Endothelial cell of umbilical vein (primary cell): ENCODE measurements at regions not wholly inside any gene's neighbourhood (a gene's known extent, or its start where the extent isn't known, plus 50 kb on each side); places are given as distances from the start of the nearest gene placed in this dataset.

Source experiments
- BruUV-seq: library from RNA; stranded (reverse); fragments of 400-500 nt; replicated peaks from 2 replicates; lab custom pipeline; 2021; lab: Mats Ljungman, UMichigan
- CTCF ChIA-PET: fragments of 300-600, 350-600 bp; sonication (Branson Sonifier 250); formaldehyde crosslinking; loops from one replicate; lab custom pipeline; 2021; ENCODE audit warnings: antibody characterized with exemption, inconsistent platforms; lab: Charles Lee
- POLR2A ChIA-PET: fragments of 300-600, 350-600 bp; sonication (Branson Sonifier 250); formaldehyde crosslinking; loops from one replicate; lab custom pipeline; 2021; ENCODE audit warnings: antibody characterized with exemption, inconsistent platforms; lab: Charles Lee
- DNase-seq: peaks from one replicate; pipeline ENCODE4 v3.0.0-alpha.2; 2011; ENCODE audit warnings: low read depth, low spot score
- FAIRE-seq: peaks from 2 replicates; lab custom pipeline; 2011; peaks lifted over from hg19 to GRCh38; lab: Jason Lieb, UNC
- H2AFZ ChIP-seq: 2 replicates; pipeline ENCODE4 v1.6.0; 2012; ENCODE audit warnings: low read depth, low read length, control low read depth, inconsistent platforms
- H3K27ac ChIP-seq: 2 replicates; pipeline ENCODE4 v1.5.1; 2011; ENCODE audit warnings: low read depth, mild to moderate bottlenecking, control low read depth, low read length, moderate library complexity; ENCODE audit not compliant: insufficient read depth
- H3K27me3 ChIP-seq, 2 experiments: 2 replicates each; pipeline versions ENCODE4 v1.6.0 to v1.6.1; 2011; ENCODE audit warnings: low read length in 2 of 2, mixed read lengths in 1 of 2; ENCODE audit not compliant: control insufficient read depth in 2 of 2, insufficient read depth in 2 of 2
- H3K36me3 ChIP-seq, 2 experiments: 2 replicates in 1 of 2; 3 replicates in 1 of 2; pipeline ENCODE4 v1.5.1; 2011; ENCODE audit warnings: low read length in 2 of 2, mild to moderate bottlenecking in 1 of 2, moderate library complexity in 1 of 2; ENCODE audit not compliant: control insufficient read depth in 2 of 2, insufficient read depth in 2 of 2; ENCODE audit errors: extremely low read depth in 1 of 2
- H3K4me1 ChIP-seq: 3 replicates; pipeline ENCODE4 v1.5.1; 2011; ENCODE audit warnings: mild to moderate bottlenecking, low read length; ENCODE audit not compliant: control insufficient read depth, insufficient read depth; ENCODE audit errors: extremely low read depth
- H3K4me2 ChIP-seq: 2 replicates; pipeline ENCODE4 v1.6.1; 2011; ENCODE audit warnings: low read length, control low read depth, mixed read lengths; ENCODE audit not compliant: insufficient read depth
- H3K4me3 ChIP-seq, 3 experiments: fragments of 200-600 bp in 1 of 3; sonication (generic), shearing (Covaris generic) in 1 of 3; replicated peaks in 1 of 3; 2 replicates each; pipeline ENCODE4 v1.5.1; 2011 to 2016; ENCODE audit warnings: control low read depth in 3 of 3, low read length in 3 of 3, mild to moderate bottlenecking in 2 of 3, inconsistent platforms in 1 of 3, low read depth in 1 of 3, moderate library complexity in 1 of 3; ENCODE audit not compliant: insufficient read depth in 1 of 3
- H3K79me2 ChIP-seq: 2 replicates; pipeline ENCODE4 v1.6.0; 2012; ENCODE audit warnings: low read length, inconsistent platforms; ENCODE audit not compliant: control insufficient read depth, insufficient read depth
- H3K9ac ChIP-seq: replicated peaks from 2 replicates; pipeline ENCODE3; 2011; ENCODE audit warnings: low read length, control low read depth; ENCODE audit not compliant: insufficient read depth; ENCODE audit errors: extremely low read depth
- H3K9me1 ChIP-seq: replicated peaks from 3 replicates; pipeline ENCODE4 v1.6.0; 2011; ENCODE audit warnings: mild to moderate bottlenecking, low read length; ENCODE audit not compliant: control insufficient read depth, insufficient read depth; ENCODE audit errors: extremely low read depth
- H3K9me3 ChIP-seq: replicated peaks from 2 replicates; pipeline ENCODE4 v1.5.1; 2012; ENCODE audit warnings: low read length, inconsistent platforms; ENCODE audit not compliant: control insufficient read depth, insufficient read depth
- H4K20me1 ChIP-seq: replicated peaks from 2 replicates; pipeline ENCODE3; 2011; ENCODE audit warnings: mild to moderate bottlenecking, low read length; ENCODE audit not compliant: control insufficient read depth, insufficient read depth; ENCODE audit errors: extremely low read depth
- CTCF ChIP-seq, 2 donors: IDR thresholded peaks; 1 replicate in 1 of 2; 2 replicates in 1 of 2; pipeline ENCODE4 v1.5.1; 2011; ENCODE audit warnings: low read length in 2 of 2, mild to moderate bottlenecking in 2 of 2, moderate library complexity in 2 of 2, control low read depth in 1 of 2, inconsistent platforms in 1 of 2, low read depth in 1 of 2; ENCODE audit not compliant: insufficient read depth in 1 of 2; ENCODE audit errors: extremely low read depth in 1 of 2
- EZH2 ChIP-seq: IDR thresholded peaks from 2 replicates; pipeline ENCODE4 v1.6.1; 2012; ENCODE audit warnings: borderline replicate concordance, low read depth, mild to moderate bottlenecking, moderate library complexity, low read length, inconsistent platforms; ENCODE audit not compliant: severe bottlenecking
- FOS ChIP-seq: IDR thresholded peaks from 2 replicates; pipeline ENCODE4 v1.6.1; 2011; ENCODE audit warnings: mild to moderate bottlenecking, low read length, moderate library complexity, borderline replicate concordance; ENCODE audit not compliant: insufficient read depth
- GATA2 ChIP-seq: IDR thresholded peaks from 2 replicates; pipeline ENCODE4 v1.7.0; 2011; ENCODE audit warnings: low read depth, mild to moderate bottlenecking, moderate library complexity, mixed read lengths, low read length; ENCODE audit not compliant: insufficient read length, insufficient read depth
- JUN ChIP-seq: IDR thresholded peaks from 2 replicates; pipeline ENCODE4 v1.6.1; 2011; ENCODE audit warnings: borderline replicate concordance, low read depth; ENCODE audit not compliant: insufficient read length, insufficient read depth
- MYC ChIP-seq: IDR thresholded peaks from one replicate; pipeline ENCODE4 v1.6.1; 2011; ENCODE audit warnings: mild to moderate bottlenecking, low read depth, low read length
- POLR2A ChIP-seq: IDR thresholded peaks from 2 replicates; pipeline ENCODE4 v1.6.1; 2012; ENCODE audit warnings: low read depth, mild to moderate bottlenecking, control low read depth, low read length
- POLR2AphosphoS5 ChIP-seq: IDR thresholded peaks from 2 replicates; pipeline ENCODE4 v1.6.1; 2012; ENCODE audit warnings: low read depth, mild to moderate bottlenecking, control low read depth, low read length, moderate library complexity; ENCODE audit not compliant: insufficient read depth
- dilution Hi-C: fragments of 300-500 bp; cut with MboI; formaldehyde crosslinking; loops from one replicate; pipeline ENCODE4 v1.15.0; 2019; ENCODE audit warnings: low sequenced_read_pairs; ENCODE audit not compliant: extremely low pct_ligation_motif_present
- intact Hi-C: fragments of 100-400 bp; cut with micrococcal nuclease; formaldehyde crosslinking; loops from one replicate; pipeline ENCODE4 v1.10.0; 2022
- TF ChIP-seq, protein P1 (sequence below): IDR thresholded peaks from 2 replicates; pipeline ENCODE4 v1.6.1; 2011; ENCODE audit not compliant: insufficient read depth, insufficient read length

GRCh38 chr11:37908219-37908548 is 1310.1 kb upstream of the RAG2 start:
- FAIRE-seq (no peak), DNase-seq (no peak)
- ChIA-PET POLR2A (no interaction called here), CTCF (no interaction called here)
- dilution Hi-C loops, result no loop called here
- TF ChIP-seq EZH2 (no peak), MYC (no peak), CTCF (IDR thresholded peaks at IDR 0.05; ENCODE audit: extremely low read depth in 1 of 2, insufficient read depth in 1 of 2, low read depth in 1 of 2, low read length in 2 of 2) (no peak), POLR2A (no peak), JUN (no peak), GATA2 (no peak), FOS (no peak), POLR2AphosphoS5 (no peak)
- TF ChIP-seq, protein P1, sequence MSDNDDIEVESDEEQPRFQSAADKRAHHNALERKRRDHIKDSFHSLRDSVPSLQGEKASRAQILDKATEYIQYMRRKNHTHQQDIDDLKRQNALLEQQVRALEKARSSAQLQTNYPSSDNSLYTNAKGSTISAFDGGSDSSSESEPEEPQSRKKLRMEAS, result no peak
- Histone ChIP-seq H3K4me3 (no peak overlapping the region), H3K9ac (no peak overlapping the region), H3K27ac (no peak overlapping the region), H3K4me2 (no peak overlapping the region), H3K9me1 (no peaks in the 10 kb centered on the region), H3K9me3 (no peaks in the 10 kb centered on the region), H2AFZ (no peak overlapping the region), H3K27me3 (no peaks in the 10 kb centered on the region), H3K36me3 (no peaks in the 10 kb centered on the region), H3K79me2 (no peaks in the 10 kb centered on the region), H4K20me1 (no peaks in the 10 kb centered on the region), H3K4me1 (no peaks in the 10 kb centered on the region)
- intact Hi-C loops, result no loop called here
- no TSS peak for BruUV-seq
